ENCODE measurements at regions not wholly inside any gene's neighbourhood (a gene's known extent, or its start where the extent isn't known, plus 50 kb on each side); places are given as distances from the start of the nearest gene placed in this dataset.

GRCh38 chr1:208829595-208829994, 585.4 kb upstream of the PLXNA2 start:
- TF ChIP-seq EZH2 (IDR thresholded peaks at IDR 0.05; ENCODE audit: borderline replicate concordance, low read length): no peak
- TF ChIP-seq CTCF (conservative IDR thresholded peaks at IDR 0.05 in 1 of 2, IDR thresholded peaks at IDR 0.05 in 1 of 2; ENCODE audit: extremely low read depth in 1 of 2, insufficient read depth in 1 of 2, low read depth in 1 of 2, low read length in 2 of 2): no peak
